Mucosa of stomach (tissue), 1 donor: ENCODE measurements at regions not wholly inside any gene's neighbourhood (a gene's known extent, or its start where the extent isn't known, plus 50 kb on each side); places are given as distances from the start of the nearest gene placed in this dataset.

ENCODE experiments used
- H3K27me3 ChIP-seq: one replicate; pipeline ENCODE4 v1.7.0; 2013; ENCODE audit warnings: mild to moderate bottlenecking, low read length; ENCODE audit not compliant: control insufficient read depth, insufficient read depth
- H3K36me3 ChIP-seq: one replicate; pipeline ENCODE4 v1.7.0; 2013; ENCODE audit warnings: low read length; ENCODE audit not compliant: control insufficient read depth, insufficient read depth
- H3K4me1 ChIP-seq: one replicate; pipeline ENCODE4 v1.7.0; 2013; ENCODE audit warnings: mild to moderate bottlenecking, low read length; ENCODE audit not compliant: control insufficient read depth, insufficient read depth
- H3K4me3 ChIP-seq: one replicate; pipeline ENCODE4 v1.7.0; 2013; ENCODE audit warnings: low read length
- H3K9ac ChIP-seq: one replicate; pipeline ENCODE4 v1.7.0; 2013; ENCODE audit warnings: mild to moderate bottlenecking, low read length, moderate library complexity
- H3K9me3 ChIP-seq: one replicate; pipeline ENCODE4 v1.7.0; 2013; ENCODE audit warnings: mild to moderate bottlenecking, low read length, moderate library complexity; ENCODE audit not compliant: control insufficient read depth
- donor health status: Pancreatic carcinoma.

DNA sequence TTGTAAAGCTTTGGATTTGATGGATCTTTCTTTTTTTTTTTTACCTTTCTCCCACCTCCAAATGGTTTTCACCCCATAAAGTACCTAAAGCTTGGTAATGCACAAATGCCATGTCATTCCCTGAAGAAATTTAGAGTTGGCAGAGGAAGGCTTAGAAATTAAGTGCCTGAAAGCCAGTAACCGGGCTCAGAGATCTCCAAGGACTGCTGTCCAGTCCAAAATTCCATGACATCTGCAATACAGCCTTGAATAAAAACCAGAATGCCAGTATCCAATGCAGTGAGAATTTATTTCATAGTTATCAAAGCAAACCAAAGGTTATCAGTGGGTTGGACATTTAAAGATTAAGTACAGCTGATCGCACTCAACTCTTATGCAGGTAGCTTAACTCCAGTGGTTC lies 209.9 kb upstream of the RBBP8 start:
- H3K27me3 ChIP-seq, result no peaks in the 10 kb centered on the region
- H3K4me1 ChIP-seq, result peaks cover 2% of the 10 kb centered on the region
- no peaks in the 10 kb centered on the region for H3K9me3 ChIP-seq
- H3K4me3 ChIP-seq, result no peak overlapping the region
- H3K36me3 ChIP-seq, result no peaks in the 10 kb centered on the region
- no peak overlapping the region for H3K9ac ChIP-seq

DNA sequence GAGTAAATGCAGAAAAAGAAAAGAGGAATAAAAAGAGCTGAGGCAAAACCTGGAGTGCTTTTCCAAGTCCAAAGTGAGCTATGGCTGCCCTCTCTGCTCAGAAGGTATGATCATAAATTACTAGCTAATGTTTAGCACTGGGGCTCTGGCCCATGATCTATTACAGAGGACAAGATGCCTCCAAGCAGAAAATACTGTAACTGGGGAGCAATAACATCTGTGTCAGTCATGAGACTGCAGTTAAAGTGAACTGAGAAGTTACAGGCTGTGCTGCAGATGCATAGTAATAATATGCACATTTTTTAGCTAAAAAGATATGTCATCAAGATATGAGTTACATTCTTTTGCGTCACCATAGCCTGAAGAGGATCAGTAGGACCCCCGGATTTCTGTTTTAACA lies 209.4 kb upstream of the RBBP8 start:
- H3K9ac ChIP-seq, result no peak overlapping the region
- no peaks in the 10 kb centered on the region for H3K9me3 ChIP-seq
- H3K36me3 ChIP-seq, result no peaks in the 10 kb centered on the region
- no peak overlapping the region for H3K4me3 ChIP-seq
- peaks cover 6% of the 10 kb centered on the region for H3K4me1 ChIP-seq
- no peaks in the 10 kb centered on the region for H3K27me3 ChIP-seq

DNA sequence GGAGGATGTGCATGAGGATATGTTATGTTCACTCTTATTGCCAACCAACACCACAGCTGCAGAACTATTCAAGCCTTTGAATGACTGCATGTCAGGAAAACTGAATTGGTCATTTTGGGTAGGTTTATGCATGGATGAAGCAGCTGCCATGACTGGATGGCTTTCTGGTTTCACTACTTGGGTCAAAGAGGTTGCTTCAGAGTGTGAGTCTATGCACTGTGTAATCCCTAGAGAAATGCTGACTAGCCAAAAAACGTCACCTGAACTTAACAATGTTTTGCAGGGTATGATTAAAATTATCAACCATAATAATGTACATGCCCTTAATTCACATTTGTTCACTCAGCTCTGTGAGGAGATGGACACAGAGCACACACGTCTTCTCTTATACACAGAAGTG lies 206.7 kb upstream of the RBBP8 start:
- Histone ChIP-seq H3K36me3 (no peaks in the 10 kb centered on the region), H3K27me3 (no peaks in the 10 kb centered on the region), H3K9me3 (no peaks in the 10 kb centered on the region), H3K4me1 (peaks cover 6% of the 10 kb centered on the region), H3K4me3 (no peak overlapping the region), H3K9ac (no peak overlapping the region)

DNA sequence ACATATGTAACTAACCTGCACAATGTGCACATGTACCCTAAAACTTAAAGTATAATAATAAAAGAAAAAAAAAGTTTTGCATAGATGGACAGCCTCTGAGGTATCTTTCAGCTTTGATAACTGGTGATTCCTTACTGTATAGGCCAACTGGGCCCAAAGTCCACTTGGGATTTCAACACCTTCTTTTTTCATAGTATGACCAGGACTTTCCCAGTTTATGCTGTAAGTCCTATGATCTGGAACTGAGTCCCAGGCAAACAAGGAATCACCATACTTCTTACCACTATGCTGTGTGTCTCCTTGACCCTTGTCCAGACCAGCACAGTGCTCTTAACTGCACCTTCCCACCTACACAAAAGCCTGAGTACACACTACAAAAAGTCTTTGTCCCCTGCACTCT lies 205.1 kb upstream of the RBBP8 start:
- Histone ChIP-seq H3K4me1 (peaks cover 6% of the 10 kb centered on the region), H3K36me3 (no peaks in the 10 kb centered on the region), H3K9me3 (no peaks in the 10 kb centered on the region), H3K4me3 (no peak overlapping the region), H3K9ac (no peak overlapping the region), H3K27me3 (no peaks in the 10 kb centered on the region)

DNA sequence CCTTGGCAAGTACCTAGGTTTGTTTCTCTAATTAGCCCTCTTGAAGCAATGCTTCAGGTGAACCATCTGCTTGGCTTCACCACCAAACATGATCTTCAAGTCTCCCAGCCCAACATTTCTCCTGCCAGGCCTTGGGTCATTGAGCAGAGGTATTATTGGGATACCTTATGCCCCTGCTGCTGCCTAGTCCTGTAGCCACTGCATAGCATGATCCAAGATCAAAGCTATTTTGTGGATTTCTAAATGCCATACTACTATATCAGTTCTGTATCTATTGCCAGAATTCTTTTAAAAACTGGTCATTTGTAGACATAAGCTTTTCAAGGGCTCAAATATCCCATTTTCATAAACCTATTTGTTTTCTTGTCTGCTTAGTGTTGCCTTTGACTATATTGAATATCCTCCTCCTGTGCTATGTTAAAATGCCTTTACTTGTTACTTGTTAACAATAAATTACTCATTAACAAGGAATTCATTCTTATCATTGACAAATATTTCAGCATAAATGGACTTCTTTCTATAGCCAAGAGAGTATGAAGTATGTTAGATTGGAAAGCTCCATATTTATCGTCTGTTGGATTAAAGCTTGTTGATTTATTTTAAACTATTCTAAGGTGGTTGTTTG lies 204.5 kb upstream of the RBBP8 start:
- H3K36me3 ChIP-seq, result no peaks in the 10 kb centered on the region
- H3K27me3 ChIP-seq, result no peaks in the 10 kb centered on the region
- no peaks in the 10 kb centered on the region for H3K9me3 ChIP-seq
- peaks cover 6% of the 10 kb centered on the region for H3K4me1 ChIP-seq
- H3K9ac ChIP-seq, result no peak overlapping the region
- H3K4me3 ChIP-seq, result no peak overlapping the region

DNA sequence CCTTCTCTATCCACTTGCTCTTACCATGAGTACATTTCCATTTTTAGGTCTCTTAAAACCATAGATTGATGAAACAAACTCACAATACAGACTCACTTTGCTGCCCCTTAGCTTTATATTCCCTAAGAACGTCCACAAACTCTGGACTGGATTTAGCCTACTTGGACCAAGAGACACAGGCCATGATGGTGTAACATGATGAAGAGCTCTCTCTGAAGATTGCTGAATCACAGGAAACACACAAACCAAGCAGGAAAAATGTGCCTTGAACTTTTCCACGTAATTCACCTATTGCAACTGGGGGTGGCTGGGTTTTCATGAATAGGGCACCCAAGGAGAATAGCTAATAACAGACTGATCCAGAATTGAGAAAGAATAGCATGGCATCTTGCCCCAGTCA lies 201.7 kb upstream of the RBBP8 start:
- Histone ChIP-seq H3K4me3 (no peak overlapping the region), H3K9me3 (no peaks in the 10 kb centered on the region), H3K4me1 (peaks cover 6% of the 10 kb centered on the region), H3K27me3 (no peaks in the 10 kb centered on the region), H3K9ac (no peak overlapping the region), H3K36me3 (no peaks in the 10 kb centered on the region)

DNA sequence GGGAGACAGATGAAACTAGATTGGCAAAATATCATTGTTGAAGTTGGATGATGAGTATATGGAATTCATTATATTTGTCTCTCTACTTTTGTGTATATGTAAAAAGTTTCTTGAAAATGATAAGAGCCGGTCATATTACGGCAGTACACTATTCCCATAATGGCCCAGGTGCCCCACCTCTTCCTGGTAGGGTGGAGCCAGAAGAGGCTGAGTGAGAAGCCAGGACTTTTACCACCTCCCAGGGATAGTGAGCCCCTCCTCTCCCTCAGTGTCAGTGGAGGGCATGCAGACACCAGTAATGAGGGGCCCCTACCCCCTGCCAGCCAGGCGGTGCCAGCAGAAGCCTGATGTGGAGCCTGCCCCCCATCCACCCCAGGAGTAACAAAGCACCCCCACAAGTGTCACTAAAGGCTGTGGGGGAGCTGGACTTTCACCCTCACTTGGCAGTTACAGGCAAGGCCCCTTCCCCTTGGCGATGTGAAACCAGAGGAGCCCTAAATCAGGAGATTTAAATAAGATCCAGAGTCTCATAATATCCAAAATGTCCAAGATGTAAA lies 198.9 kb upstream of the RBBP8 start:
- Histone ChIP-seq H3K9me3 (no peaks in the 10 kb centered on the region), H3K4me3 (no peak overlapping the region), H3K27me3 (no peaks in the 10 kb centered on the region), H3K9ac (no peak overlapping the region), H3K4me1 (no peaks in the 10 kb centered on the region), H3K36me3 (no peaks in the 10 kb centered on the region)

DNA sequence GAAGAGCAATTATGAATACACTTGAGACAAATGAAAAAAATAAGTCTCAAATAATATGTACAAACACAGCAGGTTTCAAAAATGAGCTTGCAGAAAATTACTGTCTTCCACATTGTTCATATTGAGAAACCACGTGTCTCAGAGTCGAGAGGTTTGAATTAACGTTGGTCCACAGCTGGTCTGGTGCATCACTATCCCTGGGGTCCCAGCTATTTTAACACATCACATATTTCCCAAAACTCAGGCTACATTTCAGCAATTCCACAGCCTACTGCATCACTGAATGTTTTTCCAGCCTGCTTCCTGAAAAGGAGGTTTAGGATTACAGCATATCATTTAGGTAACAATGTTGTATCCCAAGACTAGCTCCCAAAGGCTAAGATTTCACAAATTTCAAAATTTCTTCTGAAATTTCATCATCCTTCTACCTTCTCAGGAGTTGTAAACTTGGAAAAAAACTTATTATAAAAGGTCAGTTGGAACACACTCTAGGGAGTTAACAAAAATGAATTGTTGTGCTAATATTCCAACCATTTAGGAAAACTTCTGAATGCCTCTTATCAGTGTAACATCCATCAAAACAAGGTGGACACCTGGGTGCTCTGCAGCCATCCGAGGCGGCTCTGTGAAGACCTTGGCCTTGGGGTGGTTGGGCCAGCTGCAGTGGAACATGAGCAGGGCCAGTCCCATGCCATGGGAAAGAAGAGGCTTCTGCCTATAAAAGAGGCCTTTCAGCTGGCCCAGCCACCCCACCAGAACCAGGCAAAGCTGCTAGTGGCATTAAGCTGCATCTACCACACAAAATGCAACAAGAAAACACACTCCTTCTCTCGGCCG lies 198.1 kb upstream of the RBBP8 start:
- H3K9ac ChIP-seq, result no peak overlapping the region
- H3K36me3 ChIP-seq, result no peaks in the 10 kb centered on the region
- H3K4me1 ChIP-seq, result no peaks in the 10 kb centered on the region
- H3K4me3 ChIP-seq, result no peak overlapping the region
- H3K9me3 ChIP-seq, result no peaks in the 10 kb centered on the region
- H3K27me3 ChIP-seq, result no peaks in the 10 kb centered on the region

DNA sequence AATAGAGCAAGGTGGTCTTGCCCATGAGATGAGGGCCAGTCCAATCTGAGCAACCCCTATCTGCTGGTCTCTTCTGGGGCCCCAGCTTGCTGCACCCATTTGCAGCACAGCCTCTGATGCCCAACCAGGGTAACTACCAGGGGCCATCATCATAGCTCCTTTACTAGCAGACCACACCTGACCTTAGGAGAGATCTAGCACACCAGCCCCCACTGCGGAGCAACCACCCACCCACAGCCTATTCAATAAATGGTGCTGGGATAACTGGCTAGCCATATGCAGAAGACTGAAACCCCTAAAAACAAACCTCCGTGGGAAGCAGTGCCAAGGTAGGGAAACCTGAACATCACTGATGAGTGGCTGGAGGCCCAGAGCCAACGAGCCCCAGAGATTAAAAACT lies 196.1 kb upstream of the RBBP8 start:
- Histone ChIP-seq H3K4me3 (no peak overlapping the region), H3K9me3 (no peaks in the 10 kb centered on the region), H3K4me1 (no peaks in the 10 kb centered on the region), H3K9ac (no peak overlapping the region), H3K27me3 (no peaks in the 10 kb centered on the region), H3K36me3 (no peaks in the 10 kb centered on the region)

DNA sequence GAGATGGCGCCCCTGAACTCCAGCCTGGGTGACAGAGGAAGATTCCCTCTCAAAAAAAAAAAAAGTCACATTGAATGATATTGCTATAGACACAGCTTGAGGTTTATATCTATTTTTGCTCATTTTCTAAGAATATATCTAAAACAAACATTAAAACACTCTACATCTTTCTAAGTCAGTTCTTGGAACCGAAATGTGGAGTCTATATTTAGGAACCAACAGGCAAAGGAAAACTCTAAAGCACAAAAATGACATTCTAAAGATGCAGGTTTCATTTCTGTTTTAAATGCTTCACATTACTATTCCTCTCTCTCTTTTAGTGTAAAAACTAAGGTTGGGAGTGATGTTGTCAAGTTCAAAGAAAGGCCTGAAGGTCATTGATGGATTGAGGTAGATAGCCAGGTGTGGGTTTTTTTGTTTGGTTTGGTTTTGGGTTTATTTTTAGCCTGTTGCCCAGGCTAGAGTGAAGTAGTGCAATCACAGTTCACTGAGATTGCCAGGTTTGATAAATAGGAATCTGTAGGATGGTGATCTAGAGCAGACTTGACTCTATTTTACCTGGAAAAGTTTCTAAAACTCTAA lies 194.0 kb upstream of the RBBP8 start:
- H3K4me3 ChIP-seq, result no peak overlapping the region
- H3K4me1 ChIP-seq, result no peaks in the 10 kb centered on the region
- H3K27me3 ChIP-seq, result no peaks in the 10 kb centered on the region
- no peaks in the 10 kb centered on the region for H3K36me3 ChIP-seq
- no peaks in the 10 kb centered on the region for H3K9me3 ChIP-seq
- no peak overlapping the region for H3K9ac ChIP-seq

DNA sequence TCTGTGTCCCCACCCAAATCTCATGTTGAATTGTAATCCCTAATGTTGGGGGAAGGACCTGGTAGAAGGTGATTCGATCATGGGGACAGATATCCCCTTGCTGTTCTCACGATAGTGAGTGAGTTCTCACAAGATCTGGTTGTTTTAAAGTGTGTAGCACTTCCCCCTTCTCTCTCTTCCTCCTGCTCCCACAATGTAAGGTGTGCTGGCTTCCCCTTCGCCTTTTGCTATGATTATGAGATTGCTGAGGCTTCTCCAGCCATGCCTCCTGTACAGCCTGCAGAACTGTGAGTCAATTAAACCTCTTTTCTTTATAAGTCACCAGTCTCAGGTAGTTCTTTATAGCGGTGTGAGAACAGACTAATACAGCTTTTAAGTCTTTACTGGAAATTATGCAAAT lies 193.3 kb upstream of the RBBP8 start:
- H3K9me3 ChIP-seq, result no peaks in the 10 kb centered on the region
- no peaks in the 10 kb centered on the region for H3K36me3 ChIP-seq
- H3K4me3 ChIP-seq, result no peak overlapping the region
- H3K27me3 ChIP-seq, result no peaks in the 10 kb centered on the region
- no peaks in the 10 kb centered on the region for H3K4me1 ChIP-seq
- H3K9ac ChIP-seq, result no peak overlapping the region

DNA sequence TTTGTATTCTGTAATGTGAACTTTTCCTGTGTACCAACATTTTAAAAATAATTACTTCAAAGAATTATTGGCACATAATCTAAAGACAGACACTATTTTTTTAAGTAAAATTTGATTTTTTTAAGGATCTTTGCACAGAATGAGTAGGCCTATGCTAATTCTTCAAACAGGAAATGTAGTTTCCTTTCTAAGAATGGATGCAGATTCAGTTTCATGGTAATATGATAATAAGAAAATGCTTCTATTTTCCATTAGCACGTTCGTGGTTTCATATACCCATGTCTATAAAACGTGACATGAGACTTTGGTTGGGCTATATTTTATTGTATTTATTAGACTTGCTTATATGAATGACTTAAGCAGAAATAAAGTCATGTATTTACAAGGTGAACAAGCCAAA lies 191.8 kb upstream of the RBBP8 start:
- H3K9me3 ChIP-seq, result no peaks in the 10 kb centered on the region
- H3K4me1 ChIP-seq, result no peaks in the 10 kb centered on the region
- no peaks in the 10 kb centered on the region for H3K27me3 ChIP-seq
- H3K4me3 ChIP-seq, result no peak overlapping the region
- no peaks in the 10 kb centered on the region for H3K36me3 ChIP-seq
- no peak overlapping the region for H3K9ac ChIP-seq
